HT-29 (cell line): ENCODE measurements at regions not wholly inside any gene's neighbourhood (a gene's known extent, or its start where the extent isn't known, plus 50 kb on each side); places are given as distances from the start of the nearest gene placed in this dataset. TPM values are rescaled to one million over a fixed set of nuclear protein-coding genes. Genes with fewer than 3 reads are reported as not detected.

Source experiments
- small RNA-seq: library from RNA; depleted of rRNA; stranded (forward); fragments of <200 nt; gene quantifications from one replicate; pipeline ENCODE3, GENCODE V24; 2014

Small RNAs in the stretch of these regions (small RNA-seq; reads per million reads assigned to genes)
- gene AL136372.1 (not detected), gene AL357559.1 (not detected), gene AL391813.1 (not detected), gene RNA5SP73 (0.93 reads per million, percentile 30 among the genes with 10 or more reads in this experiment)
